Head of caudate nucleus (tissue), 42 donors: ENCODE measurements at regions not wholly inside any gene's neighbourhood (a gene's known extent, or its start where the extent isn't known, plus 50 kb on each side); places are given as distances from the start of the nearest gene placed in this dataset.

Source experiments
- DNase-seq, 42 donors: peaks; one replicate each; pipeline versions ENCODE4 v3.0.0 to v3.0.0-alpha.2; 2020 to 2021; ENCODE audit warnings: mixed read lengths in 7 of 42
- intact Hi-C: fragments of 100-400 bp; cut with DNase I; formaldehyde crosslinking; loops from one replicate; pipeline ENCODE4 v1.15.0; 2022

DNA sequence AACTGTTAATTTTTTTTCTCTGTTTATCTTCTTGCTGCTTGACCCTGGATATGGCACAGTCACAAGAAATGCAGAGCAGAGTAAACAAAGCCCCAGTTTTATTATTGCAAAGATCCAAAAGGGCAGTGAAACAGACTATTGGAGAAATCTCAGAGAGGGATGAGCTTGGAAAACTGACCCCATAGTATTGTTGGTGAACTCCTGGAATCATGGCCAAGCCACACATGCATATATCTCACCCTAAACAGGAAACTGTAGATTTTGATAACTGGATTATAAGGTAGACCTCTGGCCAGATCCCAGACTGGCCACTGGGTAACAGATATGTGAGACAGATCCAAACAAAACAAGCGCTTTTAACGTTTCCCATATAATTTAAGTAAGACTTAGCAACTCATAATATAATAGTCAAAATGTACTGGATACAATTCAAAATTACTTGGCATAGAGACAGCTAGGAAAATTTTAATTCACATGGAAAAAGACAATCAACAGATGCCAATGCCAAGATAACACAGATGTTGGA lies 263.5 kb upstream of the SEMA6A start:
- intact Hi-C loops, result no loop called here
- DNase-seq, result no peak

DNA sequence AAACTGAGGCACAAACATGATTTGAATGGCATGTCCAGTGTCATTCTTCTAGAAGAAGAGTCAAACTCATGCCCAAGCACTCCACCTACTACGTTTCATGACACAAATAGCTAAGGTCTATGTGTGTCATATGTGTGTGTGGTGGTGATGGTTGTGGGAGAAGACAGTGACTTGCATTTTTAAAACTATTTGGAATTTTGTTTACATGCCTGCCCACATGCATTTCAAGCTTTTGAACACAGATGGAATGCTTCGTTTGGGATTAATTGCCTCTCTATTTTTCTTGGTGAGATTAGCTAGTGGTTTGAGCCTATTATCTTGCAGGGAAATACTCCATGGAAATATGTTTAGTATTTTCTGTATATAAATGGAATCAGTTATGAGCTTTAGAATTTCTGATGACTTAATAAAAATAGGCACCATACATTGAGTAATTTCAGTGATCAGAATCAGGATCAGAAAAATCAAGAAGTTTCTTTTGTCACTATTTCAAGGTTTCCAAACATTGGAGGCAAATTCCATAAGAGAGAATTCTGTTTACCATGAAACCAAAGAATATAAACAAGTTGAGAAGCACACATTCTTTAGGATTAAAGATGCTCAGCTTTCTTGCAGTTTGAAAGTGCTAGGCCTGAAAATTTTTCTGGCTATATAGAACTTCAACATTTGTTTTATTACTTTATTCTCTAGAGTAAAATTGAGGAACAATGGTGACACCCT lies 260.3 kb upstream of the SEMA6A start:
- intact Hi-C loops, result no loop called here

DNA sequence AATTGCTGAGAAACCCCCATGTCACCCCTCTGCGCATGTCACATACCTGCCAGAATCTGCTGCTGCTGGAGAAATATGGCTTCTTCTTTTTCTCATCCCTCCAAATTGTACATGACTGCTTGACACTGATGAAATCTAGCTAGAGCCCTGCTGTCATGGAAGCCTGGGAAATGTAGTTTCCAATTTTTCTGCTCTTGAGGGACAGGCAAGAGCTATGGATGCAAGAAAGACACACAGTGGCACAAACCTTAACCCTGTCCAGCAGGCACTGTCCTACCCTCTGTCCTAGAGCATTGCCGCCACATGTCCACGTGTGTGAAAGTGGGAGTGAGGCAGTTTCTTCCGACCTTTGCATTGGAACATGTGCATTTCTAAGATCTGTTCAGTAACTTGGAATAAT lies 255.5 kb upstream of the SEMA6A start:
- DNase-seq, result peak in 10 of 42 donors; percentile 6 to 44 (median 28)
- intact Hi-C loops, result no loop called here

More for the DNA sequence above, 260.3 kb upstream of the SEMA6A start:
- no peak for DNase-seq

GRCh38 chr5:116827078-116827477 lies 252.5 kb upstream of the SEMA6A start:
- no peak for DNase-seq
- intact Hi-C loops, result no loop called here

DNA sequence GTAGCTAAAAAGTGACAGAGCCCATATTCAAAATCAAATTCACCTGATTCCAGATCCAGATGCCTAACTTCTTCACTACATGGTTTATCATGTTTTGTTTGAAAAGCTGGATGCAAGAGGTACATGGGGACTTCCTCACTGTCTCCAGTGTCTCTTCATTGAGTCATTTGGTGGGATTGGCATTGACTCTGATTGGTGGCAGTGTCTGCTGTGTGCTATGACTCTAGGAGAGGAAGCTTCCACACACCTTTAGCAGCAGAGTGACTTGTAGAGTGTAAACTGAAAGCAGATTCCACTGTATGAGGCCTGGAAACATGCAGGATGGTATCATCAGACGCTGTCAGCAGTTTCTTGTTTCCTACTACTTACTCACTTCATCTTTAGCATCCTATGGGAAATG lies 250.9 kb upstream of the SEMA6A start:
- DNase-seq, result no peak
- intact Hi-C loops, result no loop called here

DNA sequence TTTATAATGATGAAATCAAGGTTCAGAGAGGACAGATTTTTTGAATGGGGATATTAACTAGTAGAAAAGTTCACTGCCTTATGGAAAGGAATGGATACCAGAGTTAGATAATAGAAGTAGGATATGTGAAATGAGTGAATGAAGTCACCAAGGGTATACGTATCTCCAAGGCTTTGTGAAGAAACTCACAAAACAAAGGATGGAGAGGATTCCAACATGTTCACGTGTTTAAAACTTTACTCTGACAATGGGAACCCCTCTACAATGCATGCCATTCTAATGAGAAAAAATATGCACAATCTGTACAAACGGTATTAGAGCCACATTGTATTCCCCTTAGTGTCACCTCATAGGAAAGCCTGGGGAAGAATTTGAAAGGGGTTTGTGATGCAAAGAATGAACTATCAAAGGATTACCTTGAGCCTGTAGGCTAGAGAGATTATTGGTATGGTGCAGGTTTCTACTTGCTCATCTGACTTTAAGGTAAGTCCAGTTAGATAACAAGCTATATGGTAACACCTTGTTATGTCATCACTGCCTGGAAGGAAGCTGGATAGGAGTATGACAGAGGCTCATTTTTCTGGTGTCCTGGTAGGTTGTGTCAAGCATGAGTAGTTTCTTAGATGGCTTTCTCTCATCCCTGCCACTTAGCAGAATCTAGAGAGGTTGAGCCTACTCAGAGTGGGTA lies 250.3 kb upstream of the SEMA6A start:
- DNase-seq, result no peak
- intact Hi-C loops, result no loop called here

DNA sequence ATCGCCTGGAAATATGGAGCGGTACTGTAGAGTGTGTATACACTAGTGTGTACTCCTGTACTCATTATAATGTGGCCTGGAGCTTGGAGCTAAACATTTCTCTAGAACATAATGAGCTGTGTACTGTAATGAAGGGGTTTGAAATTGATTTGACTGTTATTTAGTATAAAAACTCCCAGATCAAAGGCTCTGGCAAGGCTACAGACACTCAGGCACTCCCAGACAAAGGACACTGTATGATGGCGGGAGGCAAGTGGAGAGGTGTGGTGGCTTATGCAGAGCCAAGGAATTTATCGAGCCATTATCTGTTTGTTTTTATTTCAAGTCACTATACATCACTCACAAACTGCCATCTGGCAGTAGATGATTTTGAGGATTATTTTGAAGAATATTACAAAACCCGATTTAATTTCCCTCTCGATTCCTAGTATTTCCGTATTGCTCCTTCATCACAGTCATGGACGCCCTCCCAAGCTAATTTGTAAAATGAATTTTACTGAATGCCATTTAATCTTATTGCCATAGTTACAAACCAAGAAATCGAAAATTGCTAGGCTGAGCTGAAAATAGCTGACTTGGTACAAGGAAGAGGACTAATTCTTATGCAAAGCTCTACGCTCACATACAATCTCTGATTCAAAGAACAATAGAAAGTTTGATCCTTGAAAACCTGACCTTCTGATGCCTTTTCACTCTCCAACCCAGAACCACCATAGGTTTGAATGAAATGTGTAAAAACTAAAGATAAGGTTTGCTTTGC lies 240.2 kb upstream of the SEMA6A start:
- intact Hi-C loops, result no loop called here
- peak in 6 of 42 donors; percentile 5 to 47 (median 8) for DNase-seq

DNA sequence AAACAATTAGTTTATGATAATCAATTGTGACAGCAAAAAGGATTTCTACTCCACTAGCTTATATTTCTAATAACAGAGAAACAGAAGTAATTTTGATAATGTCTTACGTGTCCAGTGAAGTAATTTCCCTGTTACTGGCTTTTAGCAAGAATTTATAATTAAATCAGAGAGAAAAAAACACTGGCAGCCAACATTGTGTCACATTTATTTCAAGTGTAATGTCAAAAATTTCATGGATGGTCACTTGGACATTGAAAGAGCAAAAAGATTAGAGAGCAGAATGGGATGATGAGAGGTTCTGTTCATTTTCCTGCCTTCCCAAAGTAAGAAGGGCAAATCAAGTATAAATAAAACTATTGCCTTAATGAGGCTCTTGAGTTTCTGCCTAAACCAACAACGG lies 239.3 kb upstream of the SEMA6A start:
- intact Hi-C loops, result no loop called here
- no peak for DNase-seq

DNA sequence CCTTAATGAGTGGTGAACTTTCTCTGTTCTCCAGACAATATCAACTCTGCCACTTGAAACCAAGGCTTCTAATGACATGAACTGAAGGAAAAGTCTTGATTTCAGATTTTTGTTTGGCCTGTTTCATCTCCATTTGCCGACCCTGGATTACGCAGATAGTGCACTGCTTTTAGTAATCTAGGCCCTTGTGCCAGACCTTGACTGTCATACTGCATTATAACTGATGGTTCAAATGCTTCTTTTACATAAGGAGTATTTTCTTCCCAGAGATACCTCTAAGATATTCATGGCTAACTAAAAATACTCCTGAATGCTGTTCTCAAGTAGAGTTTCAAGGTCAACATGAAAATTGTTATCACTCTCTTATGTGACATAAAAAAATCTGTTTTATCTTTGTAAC lies 238.7 kb upstream of the SEMA6A start:
- DNase-seq, result no peak
- intact Hi-C loops, result no loop called here

GRCh38 chr5:116810951-116811350 lies 236.3 kb upstream of the SEMA6A start:
- no peak for DNase-seq
- intact Hi-C loops, result no loop called here

DNA sequence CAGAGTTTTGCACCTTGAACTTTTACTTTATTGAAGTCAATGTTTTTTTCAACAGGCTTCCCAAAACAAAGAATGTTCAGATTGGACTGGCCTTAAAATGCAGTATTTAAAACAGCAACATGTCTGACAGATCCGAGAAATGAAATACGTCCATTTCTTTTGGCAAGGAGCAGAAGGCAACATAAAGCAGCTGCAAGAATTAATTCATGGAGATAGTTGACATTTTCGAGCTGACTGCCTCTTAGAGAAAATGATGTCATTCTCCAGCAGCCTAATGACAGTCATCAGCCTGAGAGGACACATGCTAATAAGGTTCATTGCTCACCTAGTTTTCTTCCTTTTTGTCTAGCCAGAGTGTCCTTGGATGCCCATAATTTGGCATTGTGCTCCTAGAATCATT lies 232.2 kb upstream of the SEMA6A start:
- intact Hi-C loops, result no loop called here
- DNase-seq, result no peak

DNA sequence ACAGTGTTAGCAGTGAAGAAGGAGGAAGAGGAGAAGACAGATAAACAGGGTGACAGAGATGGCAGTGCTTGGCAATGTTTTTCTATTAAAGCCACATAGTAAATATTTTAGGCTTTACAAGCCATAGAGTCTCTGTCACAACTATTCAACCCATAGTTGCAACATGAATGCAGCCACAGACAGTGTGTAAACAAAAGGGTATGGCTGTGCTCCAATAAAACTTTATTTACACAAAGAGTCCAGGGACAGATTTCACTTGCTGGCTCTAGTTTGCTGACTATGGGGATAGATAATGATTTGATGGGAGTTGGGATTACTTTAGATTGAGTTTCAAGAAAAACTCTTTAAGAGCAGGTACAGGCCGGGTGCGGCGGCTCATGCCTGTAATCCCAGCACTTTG lies 224.8 kb upstream of the SEMA6A start:
- no peak for DNase-seq
- intact Hi-C loops, result no loop called here

- no peak for DNase-seq
- intact Hi-C loops, result no loop called here
Measured at GRCh38 chr5:116795189-116795588, 220.6 kb upstream of the SEMA6A start.

GRCh38 chr5:116789522-116789921 lies 214.9 kb upstream of the SEMA6A start:
- DNase-seq, result no peak
- intact Hi-C loops, result no loop called here

DNA sequence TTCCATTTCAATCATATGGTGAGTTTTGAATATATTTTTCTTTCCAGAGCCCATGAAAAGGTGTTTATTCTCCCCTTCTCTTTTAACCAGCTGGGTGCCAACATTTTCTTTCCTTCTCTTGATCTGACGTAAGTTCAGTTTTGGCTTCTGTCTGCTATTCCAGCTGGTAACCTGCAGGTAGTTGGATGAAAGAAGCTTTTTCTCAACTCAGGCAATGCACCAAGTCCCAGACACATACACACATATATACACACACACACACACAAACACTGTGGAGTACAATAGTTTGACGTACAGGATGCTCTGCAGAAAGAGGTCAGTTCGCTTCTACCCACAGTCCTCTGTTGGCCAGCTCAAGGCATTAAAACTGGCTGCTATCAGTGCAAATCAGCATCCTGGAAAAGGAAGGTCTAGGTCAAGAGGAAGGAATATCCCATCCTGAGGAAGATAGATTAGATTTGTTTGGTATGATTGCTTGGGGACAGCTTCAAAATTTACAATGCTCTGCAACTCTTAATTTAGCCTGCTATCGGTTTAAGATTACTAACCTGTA lies 214.3 kb upstream of the SEMA6A start:
- intact Hi-C loops, result no loop called here
- no peak for DNase-seq

DNA sequence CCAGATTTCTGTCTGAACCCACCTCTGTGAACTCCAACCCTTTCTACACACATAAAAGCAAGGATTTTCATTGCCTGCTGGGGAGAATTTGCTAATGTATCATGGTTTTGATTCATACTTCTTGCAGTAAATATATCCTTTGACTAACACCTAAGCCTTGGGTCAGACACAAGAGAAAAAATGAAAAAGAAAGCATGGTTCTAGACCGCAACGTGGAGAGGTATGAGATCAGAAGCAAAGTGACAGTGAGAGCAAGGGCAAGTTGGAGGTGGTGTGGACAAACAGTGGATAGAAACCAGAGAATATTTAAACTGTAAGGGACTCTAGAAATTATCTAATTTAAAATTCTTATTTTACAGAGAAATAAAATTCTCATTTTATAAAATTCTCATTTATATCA lies 212.9 kb upstream of the SEMA6A start:
- intact Hi-C loops, result no loop called here
- DNase-seq, result no peak

DNA sequence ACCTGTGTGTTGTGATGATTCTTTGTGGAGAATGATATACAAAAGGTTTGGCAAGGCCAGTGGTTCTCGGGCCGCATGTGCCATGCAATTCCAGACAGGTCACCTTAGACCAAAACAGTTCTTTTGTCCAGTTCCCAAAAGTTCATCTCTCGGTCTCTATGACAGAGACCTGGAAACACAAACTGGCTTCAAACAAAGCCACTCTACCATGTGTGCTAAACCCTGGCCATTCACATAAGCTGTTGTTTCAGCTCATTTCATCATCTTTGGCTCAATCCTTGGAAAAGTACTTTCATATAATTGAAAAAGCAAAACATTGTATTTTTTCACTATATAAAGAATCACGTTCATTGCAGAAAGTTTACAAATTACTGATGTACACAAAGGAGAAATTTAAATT lies 210.5 kb upstream of the SEMA6A start:
- no peak for DNase-seq
- intact Hi-C loops, result no loop called here

GRCh38 chr5:116779846-116780245 lies 205.2 kb upstream of the SEMA6A start:
- intact Hi-C loops, result no loop called here
- DNase-seq, result no peak

- no peak for DNase-seq
- intact Hi-C loops, result no loop called here
Measured at GRCh38 chr5:116778651-116779280, 204.1 kb upstream of the SEMA6A start.
